ENCODE measurements at regions not wholly inside any gene's neighbourhood (a gene's known extent, or its start where the extent isn't known, plus 50 kb on each side); places are given as distances from the start of the nearest gene placed in this dataset.

DNA sequence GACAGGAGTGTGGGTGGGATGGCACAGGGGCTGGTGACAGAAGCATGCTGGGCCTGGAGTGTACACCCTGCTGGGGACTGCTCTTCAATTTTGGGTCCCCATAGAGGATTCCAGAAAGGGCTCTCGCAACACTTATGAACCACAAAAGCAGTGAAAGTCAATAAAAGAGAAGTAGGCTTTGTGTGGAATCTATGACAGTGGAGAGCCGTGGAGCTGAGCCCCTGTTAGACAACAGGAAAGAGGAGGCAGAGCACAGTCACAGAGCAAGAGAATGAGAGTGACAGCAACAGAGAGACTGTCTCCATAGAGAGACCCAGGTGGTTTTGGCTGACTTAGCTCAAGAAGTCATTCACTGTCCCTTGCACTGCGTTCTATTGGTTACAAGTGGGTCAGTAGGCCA is 135.1 kb upstream of the ATP6AP2 start:
- Histone ChIP-seq H3K9me2 (ENCODE audit: insufficient read depth) (no peaks in the 10 kb centered on the region), H3K4me3 (no peak overlapping the region), H3K36me3 (ENCODE audit: low read depth) (no peaks in the 10 kb centered on the region), H2AFZ (no peak overlapping the region), H4K20me1 (ENCODE audit: insufficient read depth) (no peaks in the 10 kb centered on the region), H3K4me2 (no peak overlapping the region), H3F3A (ENCODE audit: insufficient read depth, low read depth) (no peaks in the 10 kb centered on the region), H3K27me3 (ENCODE audit: insufficient read depth, low read depth) (no peaks in the 10 kb centered on the region), H3K79me2 (ENCODE audit: low read depth) (no peaks in the 10 kb centered on the region), H3K9me3 (ENCODE audit: insufficient read depth, low read depth) (no peaks in the 10 kb centered on the region), H3K27ac (no peak overlapping the region), H3K4me1 (replicated peaks; ENCODE audit: insufficient read depth) (no peaks in the 10 kb centered on the region)
- no peak for DNase-seq
- POLR2A ChIA-PET (ENCODE audit: unreplicated experiment): no interaction called here
- no TSS peak for BruUV-seq (replicated peaks)
- TF ChIP-seq CTCF (conservative IDR thresholded peaks at IDR 0.05): no peak
- no peak for TF ChIP-seq EZH2 (IDR thresholded peaks at IDR 0.05; ENCODE audit: low read depth)
- CTCF ChIA-PET: no interaction called here
- intact Hi-C loops (cut with micrococcal nuclease; ENCODE audit: unreplicated experiment): no loop called here

- Histone ChIP-seq H3F3A (ENCODE audit: insufficient read depth, low read depth) (no peaks in the 10 kb centered on the region), H2AFZ (no peak overlapping the region), H3K9me3 (ENCODE audit: insufficient read depth, low read depth) (no peaks in the 10 kb centered on the region), H3K36me3 (ENCODE audit: low read depth) (no peaks in the 10 kb centered on the region), H3K27ac (no peak overlapping the region), H3K79me2 (ENCODE audit: low read depth) (no peaks in the 10 kb centered on the region), H3K4me3 (no peak overlapping the region), H4K20me1 (ENCODE audit: insufficient read depth) (no peaks in the 10 kb centered on the region), H3K4me1 (replicated peaks; ENCODE audit: insufficient read depth) (no peaks in the 10 kb centered on the region), H3K27me3 (ENCODE audit: insufficient read depth, low read depth) (no peaks in the 10 kb centered on the region), H3K4me2 (no peak overlapping the region), H3K9me2 (ENCODE audit: insufficient read depth) (no peaks in the 10 kb centered on the region)
- POLR2A ChIA-PET (ENCODE audit: unreplicated experiment): no interaction called here
- CTCF ChIA-PET: no interaction called here
- intact Hi-C loops (cut with micrococcal nuclease; ENCODE audit: unreplicated experiment): no loop called here
- DNase-seq: no peak
- TF ChIP-seq CTCF (conservative IDR thresholded peaks at IDR 0.05) (no peak), EZH2 (IDR thresholded peaks at IDR 0.05; ENCODE audit: low read depth) (no peak)
- no TSS peak for BruUV-seq (replicated peaks)
These were observed 135.8 kb upstream of the ATP6AP2 start for GRCh38 chrX:40444798-40445496.

DNA sequence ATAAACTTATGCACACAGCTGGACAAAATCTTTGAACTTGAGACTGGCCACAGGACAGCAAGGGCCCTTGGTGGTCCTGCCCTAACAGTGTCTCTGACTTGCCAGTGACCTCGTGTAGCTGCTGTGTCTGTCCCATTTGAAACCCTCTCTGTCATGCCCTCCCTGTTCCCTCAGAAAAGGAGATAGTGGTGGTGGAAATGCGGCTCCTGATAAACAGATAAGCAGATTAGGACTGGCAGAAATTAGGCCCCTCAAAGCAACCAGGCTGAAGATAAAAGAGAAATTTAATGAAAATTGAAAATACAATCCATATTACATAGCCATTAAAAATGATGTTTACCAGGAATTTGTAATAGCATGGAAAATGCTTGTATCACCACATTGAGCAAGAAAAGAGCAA is 136.6 kb upstream of the ATP6AP2 start:
- no peaks in the 10 kb centered on the region for H3K9me2 ChIP-seq (ENCODE audit: insufficient read depth)
- TF ChIP-seq CTCF (conservative IDR thresholded peaks at IDR 0.05): no peak
- no peak for TF ChIP-seq EZH2 (IDR thresholded peaks at IDR 0.05; ENCODE audit: low read depth)
- no peaks in the 10 kb centered on the region for H3K27me3 ChIP-seq (ENCODE audit: insufficient read depth, low read depth)
- DNase-seq: no peak
- H3K36me3 ChIP-seq (ENCODE audit: low read depth): no peaks in the 10 kb centered on the region
- intact Hi-C loops (cut with micrococcal nuclease; ENCODE audit: unreplicated experiment): no loop called here
- no peak overlapping the region for H3K4me2 ChIP-seq
- no peak overlapping the region for H3K4me3 ChIP-seq
- H3K27ac ChIP-seq: no peak overlapping the region
- no peaks in the 10 kb centered on the region for H3F3A ChIP-seq (ENCODE audit: insufficient read depth, low read depth)
- no peaks in the 10 kb centered on the region for H3K79me2 ChIP-seq (ENCODE audit: low read depth)
- H3K9me3 ChIP-seq (ENCODE audit: insufficient read depth, low read depth): no peaks in the 10 kb centered on the region
- no peaks in the 10 kb centered on the region for H4K20me1 ChIP-seq (ENCODE audit: insufficient read depth)
- ChIA-PET CTCF (no interaction called here), POLR2A (ENCODE audit: unreplicated experiment) (no interaction called here)
- no peaks in the 10 kb centered on the region for H3K4me1 ChIP-seq (replicated peaks; ENCODE audit: insufficient read depth)
- no peak overlapping the region for H2AFZ ChIP-seq
- BruUV-seq (replicated peaks): no TSS peak

Data from PC-9 (cell line).